ENCODE measurements at regions not wholly inside any gene's neighbourhood (a gene's known extent, or its start where the extent isn't known, plus 50 kb on each side); places are given as distances from the start of the nearest gene placed in this dataset.
A peak's percentile ranks its signal among the peaks of the same experiment; 100 is the strongest.

GRCh38 chr5:34498572-34498971 lies 157.6 kb upstream of the RAI14 start:
- Histone ChIP-seq H3K27ac (peak overlapping the region; percentile 3 to 73 (median 27)), H3K36me3 (no peaks in the 10 kb centered on the region), H3K4me3 (no peak overlapping the region), H3K4me1 (peaks cover 0 to 36% (median 9%) of the 10 kb centered on the region in 4 donors), H3K9me3 (no peaks in the 10 kb centered on the region), H3K27me3 (no peaks in the 10 kb centered on the region)
- intact Hi-C loops (cut with DNase I): no loop called here
- DNase-seq: no peak
- TF ChIP-seq POLR2A (IDR thresholded peaks at IDR 0.05): no peak
- no peak for TF ChIP-seq CTCF (IDR thresholded peaks at IDR 0.05)
- WGBS (ENCODE audit: insufficient coverage, low coverage, low lambda C conversion rate, missing lambda C conversion rate): 27% methylated on average over 4 of the region's 4 CpGs
- peak; percentile 12 to 47 (median 22) for ATAC-seq

- Histone ChIP-seq H3K9me3 (no peaks in the 10 kb centered on the region), H3K4me3 (no peak overlapping the region), H3K4me1 (peaks cover 0 to 42% (median 12%) of the 10 kb centered on the region in 4 donors), H3K27me3 (no peaks in the 10 kb centered on the region), H3K27ac (peak overlapping the region; percentile 3 to 73 (median 27)), H3K36me3 (no peaks in the 10 kb centered on the region)
- 74% methylated on average over 5 of the region's 5 CpGs for WGBS (ENCODE audit: insufficient coverage, low coverage, low lambda C conversion rate, missing lambda C conversion rate)
- TF ChIP-seq CTCF (IDR thresholded peaks at IDR 0.05) (no peak), POLR2A (IDR thresholded peaks at IDR 0.05) (no peak)
- no peak for DNase-seq
- ATAC-seq: peak in 2 of 4 donors; percentile 25 to 38
- intact Hi-C loops (cut with DNase I): no loop called here
Observed at GRCh38 chr5:34499001-34499734, 157.0 kb upstream of the RAI14 start.

DNA sequence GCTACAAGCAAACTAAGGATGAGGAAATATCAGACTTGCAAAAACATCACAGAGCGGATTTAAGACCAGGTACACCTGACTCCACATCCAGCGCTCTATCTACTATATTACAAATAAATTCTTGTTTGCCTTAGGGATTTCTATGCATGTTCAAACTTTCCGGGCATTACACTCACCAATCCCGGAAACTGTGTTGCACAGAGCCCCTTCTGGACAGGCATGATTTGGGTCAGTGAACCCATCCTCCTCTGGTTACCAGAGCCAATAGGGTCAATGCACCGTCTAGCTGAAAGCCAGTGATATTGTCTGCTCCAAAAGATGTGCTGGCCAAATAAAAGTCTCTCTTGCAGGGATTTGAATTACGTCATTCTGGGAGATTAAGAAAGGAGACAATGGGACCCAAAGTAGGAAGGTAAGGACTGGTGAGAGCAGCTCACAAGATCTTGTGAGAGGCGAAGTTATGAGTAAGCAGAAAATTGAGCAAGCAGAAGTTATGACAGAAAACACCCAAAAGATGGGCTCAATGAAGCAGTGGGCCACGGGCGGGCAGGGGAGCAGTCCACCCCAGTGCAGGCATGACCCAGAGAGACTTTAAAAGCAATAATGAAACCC lies 155.8 kb upstream of the RAI14 start:
- ATAC-seq (peak; percentile 70 to 91 (median 82)), DNase-seq (peak in 2 of 3 donors; percentile 53 to 60)
- no peak overlapping the region for H3K4me3 ChIP-seq
- H3K4me1 ChIP-seq: peaks cover 0 to 42% (median 13%) of the 10 kb centered on the region in 4 donors
- H3K27me3 ChIP-seq: no peaks in the 10 kb centered on the region
- no peaks in the 10 kb centered on the region for H3K36me3 ChIP-seq
- intact Hi-C loops (cut with DNase I): no loop called here
- TF ChIP-seq CTCF (IDR thresholded peaks at IDR 0.05): no peak
- TF ChIP-seq POLR2A (IDR thresholded peaks at IDR 0.05): no peak
- peak overlapping the region in 2 of 3 donors; percentile 27 to 73 for H3K27ac ChIP-seq
- 33% methylated on average over 9 of the region's 9 CpGs for WGBS (ENCODE audit: insufficient coverage, low coverage, low lambda C conversion rate, missing lambda C conversion rate)
- H3K9me3 ChIP-seq: no peaks in the 10 kb centered on the region

- DNase-seq (no peak), ATAC-seq (no peak)
- no peaks in the 10 kb centered on the region for H3K9me3 ChIP-seq
- no peaks in the 10 kb centered on the region for H3K27me3 ChIP-seq
- peak overlapping the region in 1 of 3 donors; percentile 66 for H3K27ac ChIP-seq
- peaks cover 0 to 42% (median 13%) of the 10 kb centered on the region in 4 donors for H3K4me1 ChIP-seq
- H3K4me3 ChIP-seq: no peak overlapping the region
- H3K36me3 ChIP-seq: no peaks in the 10 kb centered on the region
- TF ChIP-seq POLR2A (IDR thresholded peaks at IDR 0.05): no peak
- no peak for TF ChIP-seq CTCF (IDR thresholded peaks at IDR 0.05)
- intact Hi-C loops (cut with DNase I): no loop called here
- 73% methylated on average over 2 of the region's 2 CpGs for WGBS (ENCODE audit: insufficient coverage, low coverage, low lambda C conversion rate, missing lambda C conversion rate)
Observed at GRCh38 chr5:34501016-34501415, 155.1 kb upstream of the RAI14 start.

Measured in right lobe of liver (tissue), 6 donors.